ENCODE measurements at regions not wholly inside any gene's neighbourhood (a gene's known extent, or its start where the extent isn't known, plus 50 kb on each side); places are given as distances from the start of the nearest gene placed in this dataset.

DNA sequence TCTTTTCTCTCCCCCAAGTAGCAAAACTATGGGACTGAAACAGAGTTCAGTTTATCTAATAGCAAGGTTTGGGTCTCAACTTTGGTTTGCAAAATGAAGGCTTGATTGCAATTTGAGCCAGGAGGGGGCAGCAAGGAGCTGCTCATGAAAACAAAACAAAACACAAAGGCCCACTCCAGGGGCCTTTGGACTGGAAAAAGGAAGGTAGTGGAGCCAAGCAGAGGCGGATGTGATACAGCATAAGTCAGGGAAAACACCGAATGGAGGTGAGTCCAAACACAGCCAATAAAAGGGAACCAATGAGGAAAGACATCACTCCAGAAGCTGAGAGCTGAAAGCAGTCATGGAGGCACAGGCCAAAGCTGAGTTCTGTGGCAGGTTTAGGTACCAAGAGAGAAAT is 799.7 kb upstream of the ACVR2A start:
- TF ChIP-seq EZH2 (IDR thresholded peaks at IDR 0.05; ENCODE audit: borderline replicate concordance, insufficient read depth, low read depth, low read length, poor library complexity, severe bottlenecking) = no peak
- TF ChIP-seq, protein P1, sequence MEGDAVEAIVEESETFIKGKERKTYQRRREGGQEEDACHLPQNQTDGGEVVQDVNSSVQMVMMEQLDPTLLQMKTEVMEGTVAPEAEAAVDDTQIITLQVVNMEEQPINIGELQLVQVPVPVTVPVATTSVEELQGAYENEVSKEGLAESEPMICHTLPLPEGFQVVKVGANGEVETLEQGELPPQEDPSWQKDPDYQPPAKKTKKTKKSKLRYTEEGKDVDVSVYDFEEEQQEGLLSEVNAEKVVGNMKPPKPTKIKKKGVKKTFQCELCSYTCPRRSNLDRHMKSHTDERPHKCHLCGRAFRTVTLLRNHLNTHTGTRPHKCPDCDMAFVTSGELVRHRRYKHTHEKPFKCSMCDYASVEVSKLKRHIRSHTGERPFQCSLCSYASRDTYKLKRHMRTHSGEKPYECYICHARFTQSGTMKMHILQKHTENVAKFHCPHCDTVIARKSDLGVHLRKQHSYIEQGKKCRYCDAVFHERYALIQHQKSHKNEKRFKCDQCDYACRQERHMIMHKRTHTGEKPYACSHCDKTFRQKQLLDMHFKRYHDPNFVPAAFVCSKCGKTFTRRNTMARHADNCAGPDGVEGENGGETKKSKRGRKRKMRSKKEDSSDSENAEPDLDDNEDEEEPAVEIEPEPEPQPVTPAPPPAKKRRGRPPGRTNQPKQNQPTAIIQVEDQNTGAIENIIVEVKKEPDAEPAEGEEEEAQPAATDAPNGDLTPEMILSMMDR (IDR thresholded peaks at IDR 0.05) = peak; percentile 56
